ENCODE measurements at regions not wholly inside any gene's neighbourhood (a gene's known extent, or its start where the extent isn't known, plus 50 kb on each side); places are given as distances from the start of the nearest gene placed in this dataset.
"Not testable (repeated sequence)": the region's sequence is repeated elsewhere in the genome, so short reads cannot be mapped to it uniquely, and the experiment has no call there.

DNA sequence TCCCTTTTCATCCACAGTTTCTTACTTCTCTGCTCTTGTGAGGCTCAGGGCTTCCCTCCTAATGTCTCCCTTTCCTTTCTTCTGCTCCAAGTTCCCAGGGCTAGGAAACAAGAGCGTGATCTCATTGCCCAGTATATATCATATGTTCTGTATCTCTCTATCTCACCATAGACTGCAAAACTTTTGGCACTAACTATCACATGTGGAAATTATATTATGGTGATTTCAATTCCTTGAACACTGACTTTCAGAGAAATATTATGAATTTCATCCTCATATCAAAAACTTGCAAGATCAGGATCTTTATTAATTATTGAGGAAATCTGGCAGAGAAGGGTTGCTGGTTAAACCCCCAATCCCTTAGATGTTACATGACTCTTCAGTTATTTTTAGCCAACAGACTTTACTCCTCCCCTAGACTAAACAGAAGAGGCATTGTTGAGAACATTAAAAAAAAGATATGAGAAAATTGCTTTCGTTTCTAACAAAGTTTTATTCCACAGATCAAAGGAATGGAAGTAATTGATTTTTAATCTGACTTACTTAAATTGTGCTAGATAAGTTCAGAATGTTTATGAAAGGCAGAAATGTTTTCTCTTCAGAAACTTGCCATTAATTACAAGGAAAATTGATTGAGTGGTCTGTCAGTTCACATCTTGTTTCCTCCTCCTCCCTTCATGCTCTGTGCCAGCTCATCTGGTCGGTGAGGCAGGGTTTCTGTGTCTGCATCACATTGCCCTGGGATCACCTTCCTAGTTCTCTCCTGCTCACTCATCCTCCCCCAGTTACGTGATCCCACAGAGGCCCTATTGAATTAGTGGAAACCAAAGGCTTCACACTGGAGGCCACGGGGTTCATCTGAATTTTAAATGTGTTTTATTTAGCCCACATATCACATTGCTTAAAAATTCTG lies 378.5 kb downstream of the LMO7 start:
- peak; percentile 11 for DNase-seq (ENCODE audit: low read depth)

DNA sequence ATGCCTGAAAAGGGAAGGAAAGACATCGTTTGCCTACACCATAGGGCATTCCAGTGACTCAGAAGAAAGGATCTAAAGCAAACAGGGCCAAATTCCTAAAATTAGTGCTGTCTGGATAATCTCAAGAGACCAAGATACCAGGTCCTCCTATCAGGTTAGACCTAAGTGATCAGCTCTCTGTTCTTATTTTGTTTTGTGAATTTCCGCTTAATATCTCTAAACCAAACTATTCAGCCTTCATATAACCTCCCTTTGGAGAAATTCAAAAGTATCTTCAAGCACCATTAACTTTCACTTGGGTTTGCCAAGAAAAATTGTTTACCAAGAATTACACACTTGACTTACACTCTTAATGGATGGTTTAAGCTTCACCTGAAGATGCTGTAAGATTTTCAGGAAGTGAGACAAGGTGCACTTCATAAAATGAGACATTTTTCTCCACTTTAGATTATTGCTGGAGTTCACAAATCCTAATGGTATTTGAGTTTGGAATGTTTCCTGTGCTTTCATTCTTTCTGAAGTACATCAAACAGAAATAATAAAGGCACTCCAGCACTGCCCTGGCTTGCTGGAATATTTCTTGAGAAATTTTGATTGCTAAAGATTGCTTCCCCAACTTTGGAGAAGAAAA lies 376.1 kb downstream of the LMO7 start:
- DNase-seq (ENCODE audit: low read depth), result no peak

- no peak for DNase-seq (ENCODE audit: low read depth)
Measured at GRCh38 chr13:76009267-76009890, 373.2 kb downstream of the LMO7 start.

GRCh38 chr13:76004416-76004815 lies 368.3 kb downstream of the LMO7 start:
- DNase-seq (ENCODE audit: low read depth), result no peak

- DNase-seq (ENCODE audit: low read depth), result no peak
Measured at GRCh38 chr13:76000131-76000530, 364.0 kb downstream of the LMO7 start.

DNA sequence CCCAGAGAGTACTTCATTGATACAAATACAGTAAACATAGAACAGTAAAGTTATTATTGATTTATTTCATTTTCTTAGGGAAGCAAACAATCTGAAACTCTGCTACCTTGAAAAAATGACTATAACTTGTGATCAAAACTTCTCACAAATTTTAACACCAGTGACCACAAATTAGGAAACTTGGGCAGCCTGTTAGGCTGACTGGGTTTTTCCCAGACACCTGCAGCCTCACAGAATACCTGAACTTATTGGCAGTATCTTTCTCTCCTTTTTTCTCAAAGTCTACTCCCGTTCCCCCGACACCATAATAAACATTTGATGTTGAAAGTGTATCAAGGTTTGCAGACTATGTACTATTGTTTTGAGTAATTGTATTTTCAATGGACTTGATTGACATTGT lies 360.5 kb downstream of the LMO7 start:
- DNase-seq (ENCODE audit: low read depth), result no peak

GRCh38 chr13:75995966-75996365 lies 359.8 kb downstream of the LMO7 start:
- no peak for DNase-seq (ENCODE audit: low read depth)

DNA sequence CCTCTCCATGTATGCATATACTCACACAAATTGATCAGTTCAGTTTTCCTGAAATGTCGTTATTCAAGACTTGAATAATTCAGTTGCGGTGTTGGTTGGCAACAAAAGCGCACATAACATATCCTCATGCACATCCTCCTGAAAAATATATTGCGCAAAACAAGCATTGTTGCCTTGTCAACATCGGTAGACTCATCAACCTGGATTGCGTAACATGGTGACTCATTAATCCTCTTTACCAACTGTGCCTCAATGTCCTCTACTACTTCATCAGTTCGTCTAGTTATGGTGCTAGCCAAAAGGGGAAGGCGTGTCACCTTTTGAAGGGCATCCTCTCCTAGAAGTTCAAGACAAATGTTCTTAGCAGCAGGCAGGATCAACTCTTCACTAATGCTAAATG lies 357.7 kb downstream of the LMO7 start:
- DNase-seq (ENCODE audit: low read depth), result no peak

GRCh38 chr13:75993241-75993640 lies 357.1 kb downstream of the LMO7 start:
- no peak for DNase-seq (ENCODE audit: low read depth)

GRCh38 chr13:75986818-75987217 lies 350.7 kb downstream of the LMO7 start:
- DNase-seq (ENCODE audit: low read depth), result no peak

DNA sequence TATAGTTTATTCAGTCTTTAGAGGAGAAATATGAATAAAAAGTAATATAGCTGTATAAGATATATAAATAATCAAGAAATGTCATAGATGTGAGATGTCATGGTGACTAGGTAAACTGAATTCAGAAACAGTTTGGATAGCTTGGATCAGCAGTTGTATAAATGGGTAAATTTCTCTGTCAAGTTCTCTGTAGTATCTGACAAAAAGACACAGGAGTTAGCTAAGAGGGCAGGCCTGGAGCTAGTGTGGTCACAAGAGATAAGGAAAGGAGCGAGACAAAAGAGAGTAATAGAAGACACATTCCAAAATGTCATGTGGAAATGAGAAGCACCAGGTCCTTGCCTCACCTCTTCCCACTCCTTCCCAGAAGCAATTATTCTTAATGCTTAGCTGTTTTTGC lies 349.0 kb downstream of the LMO7 start:
- no peak for DNase-seq (ENCODE audit: low read depth)

DNA sequence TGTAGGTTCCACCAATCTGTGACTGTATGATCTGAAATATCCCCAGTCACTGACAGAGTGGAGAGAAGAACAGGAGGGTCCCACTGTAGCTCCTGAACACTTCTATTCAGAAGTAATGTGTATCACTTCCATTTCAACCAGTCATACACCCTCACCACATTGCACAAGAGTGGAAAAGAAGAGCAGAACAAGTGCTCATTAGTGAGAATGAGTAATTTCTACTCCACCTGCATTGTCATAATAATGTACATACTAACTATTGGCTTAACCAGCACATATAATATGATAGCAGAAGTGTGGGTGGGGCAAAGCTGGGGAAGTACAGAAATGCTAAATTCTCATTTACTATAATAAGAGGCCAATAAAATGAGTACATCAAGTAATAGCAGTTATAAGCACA lies 342.7 kb downstream of the LMO7 start:
- no peak for DNase-seq (ENCODE audit: low read depth)

DNA sequence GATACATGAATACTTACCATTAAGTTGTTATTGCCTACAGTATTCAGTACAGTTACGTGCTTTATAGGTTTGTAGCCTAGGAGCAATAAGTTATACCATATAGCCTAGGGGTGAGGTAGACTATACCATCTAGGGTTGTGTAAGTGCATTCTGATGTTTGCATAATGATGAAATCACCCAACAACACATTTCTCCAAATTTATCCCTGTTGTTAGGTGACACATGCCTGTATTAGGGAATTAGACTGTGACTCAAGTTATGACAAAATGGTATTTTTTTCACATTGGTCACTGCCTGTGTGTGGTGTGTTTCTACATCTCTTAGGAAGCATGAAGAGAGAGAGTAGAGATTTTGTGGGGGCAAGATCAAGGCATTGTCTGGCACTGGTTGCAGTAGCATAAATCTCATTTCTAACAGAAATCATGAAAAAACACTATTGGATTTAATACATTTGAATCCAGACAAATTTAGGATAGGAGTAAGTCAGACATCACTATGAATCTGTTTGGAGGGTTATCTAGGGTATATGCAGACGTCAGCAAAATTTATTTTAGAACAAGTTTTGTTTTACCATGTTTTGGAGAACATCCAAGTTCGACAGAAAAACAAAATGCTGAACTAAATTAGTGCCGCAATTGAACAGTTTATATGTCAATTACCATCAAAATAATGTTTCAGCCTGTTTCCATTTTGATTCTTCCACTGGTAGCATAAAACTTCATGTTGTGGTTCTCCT lies 332.1 kb downstream of the LMO7 start:
- DNase-seq (ENCODE audit: low read depth), result no peak

DNA sequence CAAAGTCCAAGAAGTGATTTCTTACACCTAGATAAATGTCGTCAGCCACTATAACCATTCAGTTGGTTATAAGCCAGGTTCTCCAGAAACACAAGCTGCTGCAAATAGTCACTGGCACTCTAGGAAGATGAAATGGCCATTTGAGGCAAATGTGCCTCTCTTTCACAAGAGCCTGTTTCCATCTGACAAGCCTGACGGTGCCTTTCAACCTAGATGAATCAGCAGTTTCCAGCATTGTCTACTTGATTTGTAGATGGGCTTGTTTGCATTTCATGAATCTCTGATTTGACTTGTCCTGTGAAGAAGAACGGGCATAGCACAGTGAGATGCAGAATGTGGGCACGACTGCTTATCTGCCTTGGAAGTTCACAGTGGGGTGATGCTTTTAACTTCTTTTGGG lies 327.2 kb downstream of the LMO7 start:
- DNase-seq (ENCODE audit: low read depth), result no peak

GRCh38 chr13:75961911-75962310 lies 325.8 kb downstream of the LMO7 start:
- DNase-seq (ENCODE audit: low read depth), result no peak

DNA sequence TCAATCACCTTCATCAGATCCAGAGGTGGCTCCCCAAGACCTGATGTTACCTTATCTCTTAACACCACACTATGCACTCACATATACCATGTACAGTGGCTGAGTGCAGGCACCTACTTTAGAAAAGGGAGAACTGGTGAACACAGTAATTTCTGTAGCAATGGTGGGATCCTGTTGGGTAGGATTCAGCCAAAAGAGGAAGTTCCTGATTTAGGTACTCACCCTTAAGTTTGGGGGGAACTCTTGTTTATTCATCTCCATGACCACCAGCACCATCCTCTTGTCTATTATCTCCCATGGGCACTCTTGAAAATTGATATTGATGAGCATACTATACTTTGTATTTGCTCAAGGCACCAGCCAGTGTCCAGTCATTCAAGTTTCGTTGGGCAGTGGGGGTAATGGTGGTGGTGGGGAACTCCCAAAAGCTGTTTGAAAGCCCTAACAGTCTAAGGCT lies 324.4 kb downstream of the LMO7 start:
- DNase-seq (ENCODE audit: low read depth), result no peak

DNA sequence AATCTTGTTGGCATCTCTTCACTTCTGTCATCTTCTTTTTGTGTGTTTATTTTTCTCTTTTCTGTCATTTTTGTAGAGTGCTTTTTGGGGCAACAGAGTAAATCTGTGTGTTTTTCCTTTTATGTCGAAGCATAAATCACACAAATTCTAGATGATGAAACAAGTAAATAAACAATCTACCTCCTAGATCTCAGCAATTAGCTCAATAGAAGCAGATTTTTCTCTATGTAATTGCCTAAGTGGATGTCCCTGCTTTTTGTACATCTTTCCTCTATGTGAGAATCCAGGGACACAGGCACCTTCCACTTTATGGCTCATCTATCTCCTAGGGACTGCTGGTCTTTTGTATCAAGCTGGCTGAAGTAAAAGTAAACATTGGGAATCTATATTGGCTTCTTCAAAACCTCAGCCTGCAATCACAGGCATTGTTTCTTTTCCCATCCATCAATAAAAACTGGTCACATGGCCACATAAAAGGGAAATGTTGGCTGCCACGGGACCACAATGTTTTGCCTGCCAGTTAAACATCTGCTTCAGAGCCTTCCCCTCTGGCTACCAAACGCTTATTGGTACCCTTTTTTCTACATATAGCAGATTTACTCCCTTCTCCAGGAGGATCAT lies 323.8 kb downstream of the LMO7 start:
- DNase-seq (ENCODE audit: low read depth), result no peak

- DNase-seq (ENCODE audit: low read depth), result not testable (repeated sequence)
Measured at GRCh38 chr13:75953589-75953988, 317.5 kb downstream of the LMO7 start.

DNA sequence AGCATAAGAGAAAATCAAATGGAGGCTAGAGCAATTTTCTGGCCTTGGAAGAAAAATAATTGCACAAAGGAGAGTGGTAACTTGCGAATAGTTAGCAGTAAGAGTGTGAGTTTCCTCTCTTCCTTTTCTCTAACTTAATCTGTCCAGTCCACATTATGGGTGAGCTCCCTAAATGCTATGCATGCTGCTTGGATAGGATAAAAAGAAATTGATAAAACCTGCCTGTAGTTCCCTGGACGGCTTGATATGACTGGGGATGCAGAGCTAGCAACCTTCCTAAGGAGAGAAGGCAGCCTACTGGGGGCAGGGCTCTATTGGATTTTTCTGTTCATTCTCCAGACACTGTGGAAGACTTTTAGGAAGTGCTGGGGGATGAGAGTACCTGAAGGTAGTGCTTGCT lies 311.3 kb downstream of the LMO7 start:
- DNase-seq (ENCODE audit: low read depth), result no peak

- no peak for DNase-seq (ENCODE audit: low read depth)
Measured at GRCh38 chr13:75946536-75947284, 310.6 kb downstream of the LMO7 start.
